KMS-11 (cell line): ENCODE measurements at regions not wholly inside any gene's neighbourhood (a gene's known extent, or its start where the extent isn't known, plus 50 kb on each side); places are given as distances from the start of the nearest gene placed in this dataset.
A peak's percentile ranks its signal among the peaks of the same experiment; 100 is the strongest.
"Not testable (repeated sequence)": the region's sequence is repeated elsewhere in the genome, so short reads cannot be mapped to it uniquely, and the experiment has no call there.

Experiments used
- H2AFZ ChIP-seq: fragments of 200-600 bp; sonication (generic); 2 replicates; pipeline ENCODE4 v1.6.1; 2016; ENCODE audit warnings: antibody characterized with exemption, mixed run types, low read depth
- H3K27ac ChIP-seq: fragments of 200-600 bp; sonication (generic); 2 replicates; pipeline ENCODE4 v1.6.1; 2016; ENCODE audit warnings: mild to moderate bottlenecking, mixed run types
- H3K27me3 ChIP-seq: fragments of 200-600 bp; sonication (generic); 2 replicates; pipeline ENCODE4 v1.6.1; 2017; ENCODE audit warnings: mild to moderate bottlenecking, low read depth, mixed run types, moderate library complexity; ENCODE audit not compliant: insufficient read depth
- H3K36me3 ChIP-seq: fragments of 200-600 bp; sonication (generic); 2 replicates; pipeline ENCODE4 v1.6.1; 2017; ENCODE audit warnings: mild to moderate bottlenecking, mixed run types; ENCODE audit not compliant: insufficient read depth
- H3K4me1 ChIP-seq: fragments of 200-600 bp; sonication (generic); 2 replicates; pipeline ENCODE4 v1.6.1; 2016; ENCODE audit warnings: mild to moderate bottlenecking, low read depth, mixed run types; ENCODE audit not compliant: poor library complexity, severe bottlenecking
- H3K4me2 ChIP-seq: fragments of 200-600 bp; sonication (generic); 2 replicates; pipeline ENCODE4 v1.7.0; 2016; ENCODE audit warnings: mild to moderate bottlenecking, mixed run types
- H3K4me3 ChIP-seq: fragments of 200-600 bp; sonication (generic); IDR thresholded peaks from 2 replicates; pipeline ENCODE4 v1.6.1; 2017; ENCODE audit warnings: low read depth, low read length, mixed read lengths; ENCODE audit not compliant: insufficient read depth
- H3K79me2 ChIP-seq: fragments of 200-600 bp; sonication (generic); 2 replicates; pipeline ENCODE4 v1.6.1; 2016; ENCODE audit warnings: low read depth, mixed run types; ENCODE audit not compliant: insufficient read depth
- H3K9ac ChIP-seq: fragments of 200-600 bp; sonication (generic); 2 replicates; pipeline ENCODE4 v1.6.1; 2016; ENCODE audit warnings: mild to moderate bottlenecking, mixed run types
- H4K20me1 ChIP-seq: fragments of 200-600 bp; sonication (generic); 2 replicates; pipeline ENCODE4 v1.6.1; 2016; ENCODE audit warnings: mild to moderate bottlenecking, mixed run types; ENCODE audit not compliant: insufficient read depth
- CTCF ChIP-seq: fragments of 200-600 bp; sonication (generic); conservative IDR thresholded peaks from 2 replicates; pipeline ENCODE4 v1.6.1; 2017; ENCODE audit warnings: low read depth, mild to moderate bottlenecking, antibody characterized with exemption, low read length, moderate library complexity, mixed read lengths

- TF ChIP-seq CTCF: no peak
- H3K4me1 ChIP-seq: no peaks in the 10 kb centered on the region
Observed at GRCh38 chr1:239091537-239091936, 294.8 kb upstream of the CHRM3 start.

GRCh38 chr1:239084459-239085080 lies 301.8 kb upstream of the CHRM3 start:
- H3K27ac ChIP-seq: no peak overlapping the region

More at GRCh38 chr1:239091537-239091936, 294.8 kb upstream of the CHRM3 start:
- H3K27me3 ChIP-seq: no peaks in the 10 kb centered on the region
- H3K79me2 ChIP-seq: no peaks in the 10 kb centered on the region
- H3K9ac ChIP-seq: no peak overlapping the region
- H3K4me3 ChIP-seq: no peak overlapping the region
- no peaks in the 10 kb centered on the region for H3K36me3 ChIP-seq
- H3K27ac ChIP-seq: no peak overlapping the region
- H4K20me1 ChIP-seq: no peaks in the 10 kb centered on the region
- no peak overlapping the region for H2AFZ ChIP-seq
- H3K4me2 ChIP-seq: no peak overlapping the region

GRCh38 chr1:239081947-239082346 lies 304.4 kb upstream of the CHRM3 start:
- peak overlapping the region; percentile 42; the same call in 1 of the 2 replicates for H2AFZ ChIP-seq

More at GRCh38 chr1:239084459-239085080, 301.8 kb upstream of the CHRM3 start:
- Histone ChIP-seq H3K9ac (no peak overlapping the region), H2AFZ (no peak overlapping the region), H3K79me2 (no peaks in the 10 kb centered on the region), H3K36me3 (no peaks in the 10 kb centered on the region), H3K4me3 (no peak overlapping the region), H3K27me3 (no peaks in the 10 kb centered on the region), H3K4me2 (no peak overlapping the region), H4K20me1 (no peaks in the 10 kb centered on the region), H3K4me1 (peaks cover 12% of the 10 kb centered on the region)
- TF ChIP-seq CTCF: no peak

GRCh38 chr1:239067480-239067879 lies 318.9 kb upstream of the CHRM3 start:
- Histone ChIP-seq H3K4me1 (peaks cover 36% of the 10 kb centered on the region), H3K27me3 (no peaks in the 10 kb centered on the region), H3K36me3 (no peaks in the 10 kb centered on the region), H2AFZ (peak overlapping the region; percentile 16), H3K27ac (peak overlapping the region; percentile 34; the same call in 1 of the 2 replicates), H3K79me2 (no peaks in the 10 kb centered on the region), H4K20me1 (no peaks in the 10 kb centered on the region), H3K4me3 (no peak overlapping the region), H3K9ac (no peak overlapping the region; the same call in 1 of the 2 replicates), H3K4me2 (peak overlapping the region; percentile 19; the same call in 1 of the 2 replicates)
- TF ChIP-seq CTCF: no peak

More at GRCh38 chr1:239081947-239082346, 304.4 kb upstream of the CHRM3 start:
- not testable (repeated sequence) for H3K4me2 ChIP-seq, H3K27ac ChIP-seq, H3K27me3 ChIP-seq, H3K9ac ChIP-seq, H3K4me3 ChIP-seq, H3K79me2 ChIP-seq, H3K36me3 ChIP-seq, H4K20me1 ChIP-seq
- peaks cover 12% of the 10 kb centered on the region for H3K4me1 ChIP-seq

- peak overlapping the region; percentile 13; the same call in 1 of the 2 replicates for H2AFZ ChIP-seq
- no peaks in the 10 kb centered on the region for H4K20me1 ChIP-seq
- peak overlapping the region; percentile 19; the same call in 1 of the 2 replicates for H3K4me2 ChIP-seq
- H3K36me3 ChIP-seq: no peaks in the 10 kb centered on the region
- no peak overlapping the region for H3K4me3 ChIP-seq
- H3K4me1 ChIP-seq: peaks cover 36% of the 10 kb centered on the region
- TF ChIP-seq CTCF: no peak
- no peaks in the 10 kb centered on the region for H3K27me3 ChIP-seq
- no peaks in the 10 kb centered on the region for H3K79me2 ChIP-seq
- H3K27ac ChIP-seq: peak overlapping the region; percentile 34; the same call in 1 of the 2 replicates
- H3K9ac ChIP-seq: no peak overlapping the region
Observed at GRCh38 chr1:239067058-239067457, 319.3 kb upstream of the CHRM3 start.
